ENCODE measurements at regions not wholly inside any gene's neighbourhood (a gene's known extent, or its start where the extent isn't known, plus 50 kb on each side); places are given as distances from the start of the nearest gene placed in this dataset.

DNA sequence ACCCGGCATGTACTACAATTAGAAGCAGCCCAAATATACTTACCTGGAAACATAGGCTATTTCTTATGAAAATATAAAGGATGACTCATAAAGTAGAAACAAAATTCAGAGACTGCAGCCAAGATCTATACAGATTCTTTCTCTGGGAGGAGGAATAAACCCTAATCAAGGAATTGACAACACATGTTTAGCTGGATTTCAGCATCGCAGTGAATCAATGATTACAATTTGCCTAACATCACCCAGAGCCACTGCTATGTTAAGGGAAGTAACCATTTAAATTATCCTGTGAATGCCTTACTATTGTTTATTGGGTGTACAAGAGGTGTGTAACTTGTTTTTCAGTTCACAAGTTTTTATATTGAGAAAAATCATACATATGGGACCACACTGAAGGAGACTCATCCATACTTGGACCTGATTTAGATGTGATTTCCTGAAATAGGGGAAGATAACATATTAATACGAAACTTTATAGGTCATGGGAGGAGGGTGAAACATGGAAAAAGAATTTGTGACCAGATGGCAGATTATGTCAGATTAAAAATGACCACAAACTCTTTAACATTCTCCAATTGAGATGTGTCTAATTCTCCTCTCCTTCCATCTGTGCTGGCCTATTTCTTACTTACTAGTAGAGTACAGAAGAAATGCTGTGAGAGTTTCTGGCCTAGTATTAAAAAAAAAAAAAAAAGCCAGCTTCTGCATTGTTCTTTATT is 1168.4 kb downstream of the SLITRK1 start:
- no peak overlapping the region for H3K4me3 ChIP-seq (ENCODE audit: low read depth, low read length)
- DNase-seq (ENCODE audit: low read depth, low spot score) = peak; percentile 9
- TF ChIP-seq, protein P1, sequence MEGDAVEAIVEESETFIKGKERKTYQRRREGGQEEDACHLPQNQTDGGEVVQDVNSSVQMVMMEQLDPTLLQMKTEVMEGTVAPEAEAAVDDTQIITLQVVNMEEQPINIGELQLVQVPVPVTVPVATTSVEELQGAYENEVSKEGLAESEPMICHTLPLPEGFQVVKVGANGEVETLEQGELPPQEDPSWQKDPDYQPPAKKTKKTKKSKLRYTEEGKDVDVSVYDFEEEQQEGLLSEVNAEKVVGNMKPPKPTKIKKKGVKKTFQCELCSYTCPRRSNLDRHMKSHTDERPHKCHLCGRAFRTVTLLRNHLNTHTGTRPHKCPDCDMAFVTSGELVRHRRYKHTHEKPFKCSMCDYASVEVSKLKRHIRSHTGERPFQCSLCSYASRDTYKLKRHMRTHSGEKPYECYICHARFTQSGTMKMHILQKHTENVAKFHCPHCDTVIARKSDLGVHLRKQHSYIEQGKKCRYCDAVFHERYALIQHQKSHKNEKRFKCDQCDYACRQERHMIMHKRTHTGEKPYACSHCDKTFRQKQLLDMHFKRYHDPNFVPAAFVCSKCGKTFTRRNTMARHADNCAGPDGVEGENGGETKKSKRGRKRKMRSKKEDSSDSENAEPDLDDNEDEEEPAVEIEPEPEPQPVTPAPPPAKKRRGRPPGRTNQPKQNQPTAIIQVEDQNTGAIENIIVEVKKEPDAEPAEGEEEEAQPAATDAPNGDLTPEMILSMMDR (IDR thresholded peaks at IDR 0.05; ENCODE audit: insufficient read depth, low read length, missing control alignments) = no peak
- ChIA-PET CTCF (no interaction called here), POLR2A (no interaction called here)

DNA sequence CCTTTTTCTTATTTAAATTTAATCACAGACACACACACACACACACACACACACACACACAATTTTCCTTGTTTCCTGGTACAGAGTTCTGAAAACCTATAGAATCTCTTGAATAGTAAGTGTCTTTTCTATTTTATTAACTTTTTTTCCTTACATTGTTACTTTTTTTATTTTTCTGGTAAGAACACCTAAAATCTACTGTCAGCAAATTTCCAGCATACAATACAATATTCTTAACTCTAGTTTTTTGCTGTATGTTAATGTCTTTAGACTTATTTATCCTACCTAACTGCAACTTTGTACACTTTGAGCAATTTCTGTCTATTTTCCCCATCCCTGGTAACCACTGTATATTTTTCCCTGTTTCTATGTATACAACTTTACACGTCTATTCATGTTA is 1179.8 kb downstream of the SLITRK1 start:
- ChIA-PET POLR2A (no interaction called here), CTCF (no interaction called here)
- TF ChIP-seq, protein P1 (IDR thresholded peaks at IDR 0.05; ENCODE audit: insufficient read depth, low read length, missing control alignments) = no peak
- no peak for DNase-seq (ENCODE audit: low read depth, low spot score)
- H3K4me3 ChIP-seq (ENCODE audit: low read depth, low read length) = no peak overlapping the region

GRCh38 chr13:82701020-82701419 is 1181.3 kb downstream of the SLITRK1 start:
- ChIA-PET CTCF (no interaction called here), POLR2A (no interaction called here)

DNA sequence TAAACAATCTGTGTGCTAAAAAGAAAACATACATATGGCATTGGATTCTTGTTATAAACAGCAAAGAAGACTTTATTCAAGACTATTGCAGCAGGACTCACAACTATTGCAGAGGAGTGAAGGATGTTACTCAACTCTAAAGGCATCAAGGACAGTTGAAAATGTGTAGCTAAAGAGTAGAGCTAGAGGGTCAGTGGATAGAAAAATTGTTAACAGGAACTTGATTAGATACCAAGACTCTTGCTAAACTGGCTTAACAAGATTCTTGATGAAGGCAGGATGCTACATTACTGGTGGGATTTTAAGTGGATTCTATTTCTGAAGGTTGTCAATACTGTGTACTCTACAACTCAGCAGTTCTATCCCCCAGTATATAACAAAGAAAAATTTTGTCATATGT is 1183.3 kb downstream of the SLITRK1 start:
- CTCF ChIA-PET = no interaction called here
- POLR2A ChIA-PET = no interaction called here
- H3K4me3 ChIP-seq (ENCODE audit: low read depth, low read length) = no peak overlapping the region
- TF ChIP-seq, protein P1 (IDR thresholded peaks at IDR 0.05; ENCODE audit: insufficient read depth, low read length, missing control alignments) = no peak
- no peak for DNase-seq (ENCODE audit: low read depth, low spot score)

More at GRCh38 chr13:82701020-82701419, 1181.3 kb downstream of the SLITRK1 start:
- no peak overlapping the region for H3K4me3 ChIP-seq (ENCODE audit: low read depth, low read length)
- DNase-seq (ENCODE audit: low read depth, low spot score) = no peak
- TF ChIP-seq, protein P1 (IDR thresholded peaks at IDR 0.05; ENCODE audit: insufficient read depth, low read length, missing control alignments) = no peak

GRCh38 chr13:82698383-82698782 is 1183.9 kb downstream of the SLITRK1 start:
- no peak overlapping the region for H3K4me3 ChIP-seq (ENCODE audit: low read depth, low read length)
- no peak for DNase-seq (ENCODE audit: low read depth, low spot score)
- CTCF ChIA-PET = no interaction called here
- POLR2A ChIA-PET = no interaction called here
- TF ChIP-seq, protein P1 (IDR thresholded peaks at IDR 0.05; ENCODE audit: insufficient read depth, low read length, missing control alignments) = no peak

- POLR2A ChIA-PET = no interaction called here
- DNase-seq (ENCODE audit: low read depth, low spot score) = no peak
- H3K4me3 ChIP-seq (ENCODE audit: low read depth, low read length) = no peak overlapping the region
- TF ChIP-seq, protein P1 (IDR thresholded peaks at IDR 0.05; ENCODE audit: insufficient read depth, low read length, missing control alignments) = no peak
- CTCF ChIA-PET = no interaction called here
These were observed 1188.7 kb downstream of the SLITRK1 start for GRCh38 chr13:82693607-82694006.
